Kidney (tissue), 13 donors: ENCODE measurements at regions not wholly inside any gene's neighbourhood (a gene's known extent, or its start where the extent isn't known, plus 50 kb on each side); places are given as distances from the start of the nearest gene placed in this dataset.

Source experiments
- DNase-seq, 5 donors: peaks; one replicate each; pipeline ENCODE4 v3.0.0-alpha.2; 2013 to 2020
- FAIRE-seq: peaks from 2 replicates; lab custom pipeline; 2012; peaks lifted over from hg19 to GRCh38; lab: Jason Lieb, UNC
- H3K27ac ChIP-seq, 2 donors: one replicate each; pipeline ENCODE4 v1.7.0; 2013; ENCODE audit warnings: low read depth in 2 of 2, low read length in 2 of 2, inconsistent platforms in 1 of 2
- H3K27me3 ChIP-seq: one replicate; pipeline ENCODE4 v1.7.1; 2013; ENCODE audit warnings: low read length, inconsistent platforms; ENCODE audit not compliant: control insufficient read depth, insufficient read depth
- H3K36me3 ChIP-seq, 3 donors: one replicate each; pipeline versions ENCODE4 v1.7.0 to v1.7.1; 2013; ENCODE audit warnings: low read length in 3 of 3, control low read depth in 1 of 3, inconsistent platforms in 1 of 3; ENCODE audit not compliant: insufficient read depth in 3 of 3, control insufficient read depth in 2 of 3
- H3K4me1 ChIP-seq, 3 donors: one replicate each; pipeline versions ENCODE4 v1.7.0 to v1.7.1; 2013; ENCODE audit warnings: low read length in 3 of 3, inconsistent platforms in 1 of 3, low read depth in 1 of 3; ENCODE audit not compliant: control insufficient read depth in 2 of 3, insufficient read depth in 2 of 3
- H3K4me3 ChIP-seq, 3 donors: one replicate each; pipeline versions ENCODE4 v1.7.0 to v1.8.1; 2013; ENCODE audit warnings: low read length in 3 of 3, control low read depth in 1 of 3, inconsistent platforms in 1 of 3
- H3K9ac ChIP-seq, 3 donors: one replicate each; pipeline versions ENCODE4 v1.7.0 to v1.7.1; 2013; ENCODE audit warnings: low read length in 3 of 3, control low read depth in 1 of 3, inconsistent platforms in 1 of 3
- H3K9me3 ChIP-seq, 3 donors: one replicate each; pipeline versions ENCODE4 v1.7.0 to v1.7.1; 2013; ENCODE audit warnings: low read length in 3 of 3, control low read depth in 1 of 3, inconsistent platforms in 1 of 3; ENCODE audit not compliant: control insufficient read depth in 2 of 3, insufficient read depth in 1 of 3
- intact Hi-C: fragments of 100-400 bp; cut with DNase I; formaldehyde crosslinking; loops from one replicate; pipeline ENCODE4 v1.11.1; 2022
- TF ChIP-seq, protein P1 (sequence below): IDR thresholded peaks from 3 replicates; pipeline ENCODE4 v1.5.1; 2012; ENCODE audit warnings: mild to moderate bottlenecking, moderate library complexity, borderline replicate concordance; ENCODE audit not compliant: insufficient read depth; ENCODE audit errors: extremely low read depth
- donor health status: control.
- donor health status: control.
- donor health status: control.
- donor health status: control.
- donor health status: control.
- donor health status: DM: yes; HTN: yes; CAD: no.
- donor health status: Normal renal cell carcinoma (clear cell type).

- Histone ChIP-seq H3K4me3 (no peak overlapping the region), H3K9me3 (no peaks in the 10 kb centered on the region), H3K27me3 (no peaks in the 10 kb centered on the region), H3K9ac (no peak overlapping the region), H3K36me3 (no peaks in the 10 kb centered on the region), H3K27ac (no peak overlapping the region), H3K4me1 (no peaks in the 10 kb centered on the region)
- FAIRE-seq (no peak), DNase-seq (no peak)
- intact Hi-C loops = no loop called here
- TF ChIP-seq, protein P1, sequence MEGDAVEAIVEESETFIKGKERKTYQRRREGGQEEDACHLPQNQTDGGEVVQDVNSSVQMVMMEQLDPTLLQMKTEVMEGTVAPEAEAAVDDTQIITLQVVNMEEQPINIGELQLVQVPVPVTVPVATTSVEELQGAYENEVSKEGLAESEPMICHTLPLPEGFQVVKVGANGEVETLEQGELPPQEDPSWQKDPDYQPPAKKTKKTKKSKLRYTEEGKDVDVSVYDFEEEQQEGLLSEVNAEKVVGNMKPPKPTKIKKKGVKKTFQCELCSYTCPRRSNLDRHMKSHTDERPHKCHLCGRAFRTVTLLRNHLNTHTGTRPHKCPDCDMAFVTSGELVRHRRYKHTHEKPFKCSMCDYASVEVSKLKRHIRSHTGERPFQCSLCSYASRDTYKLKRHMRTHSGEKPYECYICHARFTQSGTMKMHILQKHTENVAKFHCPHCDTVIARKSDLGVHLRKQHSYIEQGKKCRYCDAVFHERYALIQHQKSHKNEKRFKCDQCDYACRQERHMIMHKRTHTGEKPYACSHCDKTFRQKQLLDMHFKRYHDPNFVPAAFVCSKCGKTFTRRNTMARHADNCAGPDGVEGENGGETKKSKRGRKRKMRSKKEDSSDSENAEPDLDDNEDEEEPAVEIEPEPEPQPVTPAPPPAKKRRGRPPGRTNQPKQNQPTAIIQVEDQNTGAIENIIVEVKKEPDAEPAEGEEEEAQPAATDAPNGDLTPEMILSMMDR = no peak
Observed at GRCh38 chr6:155578251-155578650, 122.6 kb upstream of the NOX3 start.

DNA sequence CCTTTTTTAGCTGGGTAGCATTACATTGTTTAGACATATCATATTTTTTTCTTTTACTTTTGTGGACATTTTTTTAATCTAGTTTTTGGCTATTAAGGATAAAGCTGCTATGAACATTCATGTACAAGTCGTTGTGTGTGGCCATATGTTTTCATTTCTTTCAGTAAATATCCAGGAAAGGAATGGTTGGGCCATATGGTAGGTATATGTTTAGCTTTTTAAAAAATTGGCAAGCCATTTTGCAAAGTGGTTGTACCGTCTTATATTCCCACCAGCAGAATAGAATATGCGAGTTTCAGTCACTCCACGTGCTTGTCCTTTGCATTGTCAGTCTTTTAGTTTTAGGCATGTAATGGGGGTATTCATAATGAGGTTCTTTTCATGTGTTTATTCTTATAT is 106.3 kb upstream of the NOX3 start:
- DNase-seq = no peak
- Histone ChIP-seq H3K9me3 (no peaks in the 10 kb centered on the region), H3K4me1 (no peaks in the 10 kb centered on the region), H3K27ac (no peak overlapping the region), H3K36me3 (no peaks in the 10 kb centered on the region), H3K4me3 (no peak overlapping the region), H3K27me3 (no peaks in the 10 kb centered on the region), H3K9ac (no peak overlapping the region)
- FAIRE-seq = no peak
- intact Hi-C loops = no loop called here
- TF ChIP-seq, protein P1 = no peak

DNA sequence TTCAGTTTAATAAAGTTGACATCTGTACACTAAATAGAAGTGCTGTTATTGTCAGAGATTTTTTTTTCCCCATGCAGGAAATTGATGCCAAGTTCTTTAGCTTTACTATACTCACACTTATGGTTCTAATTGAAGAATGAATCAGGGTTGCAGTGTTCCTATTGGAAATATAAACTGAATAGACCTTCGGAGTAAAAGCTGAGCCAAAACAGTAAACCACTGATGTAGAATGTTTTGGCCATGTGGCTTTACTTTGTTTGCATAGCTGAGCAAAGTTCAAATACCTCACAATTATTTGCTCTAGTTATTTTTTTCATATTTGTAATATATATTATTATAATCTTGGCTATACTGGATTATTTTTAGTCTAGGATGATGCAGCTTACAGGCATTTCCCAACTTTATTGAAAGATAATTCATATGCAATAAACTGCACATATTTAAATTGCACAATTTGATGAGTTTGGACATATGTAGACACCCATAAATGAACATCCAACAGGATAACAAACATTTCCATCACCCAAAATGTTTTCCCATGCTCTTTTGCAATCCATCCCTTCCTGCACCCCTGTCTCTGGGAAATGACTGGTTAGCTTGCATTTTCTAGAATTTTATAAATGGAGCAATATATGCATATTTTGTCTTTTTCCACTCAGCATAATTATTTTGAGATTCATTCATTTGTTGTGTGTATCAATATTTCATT is 105.8 kb upstream of the NOX3 start:
- Histone ChIP-seq H3K9me3 (no peaks in the 10 kb centered on the region), H3K4me1 (no peaks in the 10 kb centered on the region), H3K27me3 (no peaks in the 10 kb centered on the region), H3K36me3 (no peaks in the 10 kb centered on the region), H3K9ac (no peak overlapping the region), H3K4me3 (no peak overlapping the region), H3K27ac (no peak overlapping the region)
- FAIRE-seq (no peak), DNase-seq (no peak)
- TF ChIP-seq, protein P1 = no peak
- intact Hi-C loops = no loop called here

- no peak for FAIRE-seq
- Histone ChIP-seq H3K27me3 (no peaks in the 10 kb centered on the region), H3K27ac (no peak overlapping the region), H3K9me3 (no peaks in the 10 kb centered on the region), H3K4me1 (no peaks in the 10 kb centered on the region), H3K4me3 (no peak overlapping the region), H3K9ac (no peak overlapping the region), H3K36me3 (no peaks in the 10 kb centered on the region)
- intact Hi-C loops = no loop called here
- DNase-seq = no peak
- TF ChIP-seq, protein P1 = no peak
Observed at GRCh38 chr6:155549928-155550327, 94.3 kb upstream of the NOX3 start.
